MM.1S (cell line): ENCODE measurements at regions not wholly inside any gene's neighbourhood (a gene's known extent, or its start where the extent isn't known, plus 50 kb on each side); places are given as distances from the start of the nearest gene placed in this dataset.

Experiments
- EZH2 ChIP-seq: fragments of 300-600 bp; sonication (generic); optimal IDR thresholded peaks from 2 replicates; pipeline ENCODE3; 2017; ENCODE audit warnings: low read depth, mild to moderate bottlenecking, antibody characterized with exemption, low read length, mixed read lengths
- EZH2phosphoT487 ChIP-seq: fragments of 300-600 bp; sonication (generic); IDR thresholded peaks from 2 replicates; pipeline ENCODE4 v1.6.1; 2018; ENCODE audit warnings: antibody characterized with exemption, low read length
- TF ChIP-seq, protein P1 (sequence below): fragments of 300-600 bp; sonication (generic); IDR thresholded peaks from 2 replicates; pipeline ENCODE4 v1.5.1; 2016; ENCODE audit warnings: antibody characterized with exemption, low read length, mixed read lengths

DNA sequence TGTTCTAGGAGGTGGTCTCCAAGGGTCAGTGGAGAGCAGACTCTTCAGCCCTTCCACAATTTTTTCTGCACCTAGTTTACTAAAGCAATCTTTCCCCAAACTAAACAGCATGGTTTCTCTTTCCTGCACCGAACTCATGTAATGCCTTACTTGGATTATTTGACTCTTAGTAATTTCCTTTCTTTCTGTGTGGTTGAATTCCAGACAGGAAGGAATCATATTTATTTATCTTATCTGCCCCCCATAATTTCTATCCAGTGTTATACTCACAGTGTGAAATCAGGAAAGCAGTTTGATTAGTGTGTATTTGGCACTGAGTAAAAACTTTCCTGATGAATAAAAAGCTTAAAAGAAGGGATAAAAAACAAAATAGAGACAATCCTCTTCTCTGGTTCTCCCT is 140.3 kb upstream of the STMND1 start:
- TF ChIP-seq EZH2phosphoT487, result no peak
- TF ChIP-seq, protein P1, sequence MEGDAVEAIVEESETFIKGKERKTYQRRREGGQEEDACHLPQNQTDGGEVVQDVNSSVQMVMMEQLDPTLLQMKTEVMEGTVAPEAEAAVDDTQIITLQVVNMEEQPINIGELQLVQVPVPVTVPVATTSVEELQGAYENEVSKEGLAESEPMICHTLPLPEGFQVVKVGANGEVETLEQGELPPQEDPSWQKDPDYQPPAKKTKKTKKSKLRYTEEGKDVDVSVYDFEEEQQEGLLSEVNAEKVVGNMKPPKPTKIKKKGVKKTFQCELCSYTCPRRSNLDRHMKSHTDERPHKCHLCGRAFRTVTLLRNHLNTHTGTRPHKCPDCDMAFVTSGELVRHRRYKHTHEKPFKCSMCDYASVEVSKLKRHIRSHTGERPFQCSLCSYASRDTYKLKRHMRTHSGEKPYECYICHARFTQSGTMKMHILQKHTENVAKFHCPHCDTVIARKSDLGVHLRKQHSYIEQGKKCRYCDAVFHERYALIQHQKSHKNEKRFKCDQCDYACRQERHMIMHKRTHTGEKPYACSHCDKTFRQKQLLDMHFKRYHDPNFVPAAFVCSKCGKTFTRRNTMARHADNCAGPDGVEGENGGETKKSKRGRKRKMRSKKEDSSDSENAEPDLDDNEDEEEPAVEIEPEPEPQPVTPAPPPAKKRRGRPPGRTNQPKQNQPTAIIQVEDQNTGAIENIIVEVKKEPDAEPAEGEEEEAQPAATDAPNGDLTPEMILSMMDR, result no peak
- TF ChIP-seq EZH2, result no peak
